Peyer's patch (tissue), 4 donors: ENCODE measurements at regions not wholly inside any gene's neighbourhood (a gene's known extent, or its start where the extent isn't known, plus 50 kb on each side); places are given as distances from the start of the nearest gene placed in this dataset.

Experiments used
- CTCF ChIP-seq, 6 experiments: fragments of 450-650 bp in 4 of 6; fragments of 200-600 bp in 2 of 6; sonication (generic) in 1 of 6; IDR thresholded peaks; one replicate each; pipeline ENCODE4 v1.5.1; 2017 to 2019; ENCODE audit warnings: antibody characterized with exemption in 6 of 6, mild to moderate bottlenecking in 3 of 6, moderate library complexity in 1 of 6
- POLR2A ChIP-seq, 2 donors: fragments of 450-650 bp; IDR thresholded peaks; one replicate each; pipeline ENCODE4 v1.5.1; 2017; ENCODE audit warnings: antibody characterized with exemption in 2 of 2, mild to moderate bottlenecking in 2 of 2, moderate library complexity in 2 of 2

- TF ChIP-seq POLR2A (IDR thresholded peaks at IDR 0.05) (no peak), CTCF (IDR thresholded peaks at IDR 0.05) (no peak)
Measured at GRCh38 chr13:64774915-64775314, 2455.2 kb downstream of the PCDH9 start.
